ENCODE measurements at regions not wholly inside any gene's neighbourhood (a gene's known extent, or its start where the extent isn't known, plus 50 kb on each side); places are given as distances from the start of the nearest gene placed in this dataset.

- TF ChIP-seq ZBTB40 (IDR thresholded peaks at IDR 0.05) (no peak), ZBTB40 (CRISPR knock-in tag; IDR thresholded peaks at IDR 0.05) (no peak), ZNF614 (CRISPR knock-in tag; IDR thresholded peaks at IDR 0.05; ENCODE audit: borderline replicate concordance) (no peak), PHF20 (CRISPR knock-in tag; IDR thresholded peaks at IDR 0.05) (no peak), JDP2 (CRISPR knock-in tag; IDR thresholded peaks at IDR 0.05; ENCODE audit: borderline replicate concordance) (no peak), RNF2 (conservative IDR thresholded peaks at IDR 0.05; ENCODE audit: low read depth) (no peak), MAFK (conservative IDR thresholded peaks at IDR 0.05 in 1 of 2, IDR thresholded peaks at IDR 0.05 in 1 of 2; ENCODE audit: low read length in 2 of 2) (peak; percentile 77 to 85), EED (CRISPR knock-in tag; IDR thresholded peaks at IDR 0.05) (no peak), GATAD2A (CRISPR knock-in tag; IDR thresholded peaks at IDR 0.05) (peak; percentile 54), AGO2 (optimal IDR thresholded peaks at IDR 0.05; ENCODE audit: low read depth, low read length) (no peak), MTA1 (CRISPR knock-in tag; IDR thresholded peaks at IDR 0.05; ENCODE audit: borderline replicate concordance) (no peak)
Measured at GRCh38 chr4:102439236-102439614, 61.9 kb upstream of the NFKB1 start (continued).

Measured in HepG2 (cell line).